HS-5 (cell line): ENCODE measurements at regions not wholly inside any gene's neighbourhood (a gene's known extent, or its start where the extent isn't known, plus 50 kb on each side); places are given as distances from the start of the nearest gene placed in this dataset.

Experiments
- DNase-seq: peaks from one replicate; pipeline ENCODE4 v3.0.0-alpha.2; 2012; ENCODE audit warnings: low read depth

DNA sequence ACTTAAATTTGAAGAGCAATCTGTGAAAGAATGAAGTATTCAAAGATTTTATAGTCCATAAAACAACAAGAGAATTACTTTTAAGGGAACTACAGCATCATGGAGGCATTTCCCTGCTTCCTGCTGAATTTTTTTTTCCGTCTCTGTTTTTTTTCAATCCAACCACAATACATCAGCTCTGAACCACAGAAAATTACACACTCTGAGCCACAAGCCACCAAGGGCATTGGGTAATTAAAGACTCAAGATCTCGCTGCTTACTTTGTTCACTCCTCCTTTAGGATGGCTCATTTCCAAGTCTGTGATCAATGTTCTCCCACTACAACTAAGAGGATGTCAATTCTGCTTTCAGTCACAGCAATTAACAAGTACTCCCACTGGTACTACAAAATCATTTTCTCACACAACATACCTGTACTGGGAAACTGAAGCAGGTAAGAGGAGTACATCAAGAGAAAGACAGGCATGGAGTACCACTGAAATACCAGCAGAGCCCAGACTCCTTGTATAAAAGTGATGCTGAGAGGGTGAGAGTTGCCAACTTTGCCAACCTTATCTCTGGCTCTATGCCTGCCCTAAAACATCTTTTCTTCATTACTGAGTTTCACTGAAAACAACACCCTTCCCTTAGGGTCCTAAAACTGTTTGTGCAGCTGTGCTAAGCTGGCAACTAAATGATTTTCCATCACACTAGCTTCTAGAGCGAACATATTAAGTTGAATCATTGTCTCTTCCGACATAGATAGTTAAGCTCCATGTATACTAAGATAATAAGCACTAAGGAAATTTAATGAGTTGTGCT is 105.8 kb upstream of the MAGEB18 start:
- no peak for DNase-seq

DNA sequence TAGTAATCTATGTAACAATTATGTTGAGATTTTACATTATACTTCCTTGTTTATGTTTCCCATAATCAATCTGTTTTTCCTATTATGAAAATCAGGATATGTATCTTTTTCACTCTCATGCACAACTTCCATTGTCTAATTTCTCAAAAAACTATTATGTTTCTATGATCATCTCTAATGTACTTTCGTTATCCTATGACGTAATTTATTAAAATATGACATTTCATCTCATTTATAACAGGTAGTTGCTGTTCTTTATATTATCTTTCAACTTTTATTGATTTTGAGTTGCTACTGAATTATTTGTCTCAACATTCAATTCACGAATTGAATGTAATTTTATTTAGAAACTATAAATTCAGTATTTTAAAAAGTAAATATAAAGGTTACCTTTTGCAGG is 100.8 kb upstream of the MAGEB18 start:
- no peak for DNase-seq

DNA sequence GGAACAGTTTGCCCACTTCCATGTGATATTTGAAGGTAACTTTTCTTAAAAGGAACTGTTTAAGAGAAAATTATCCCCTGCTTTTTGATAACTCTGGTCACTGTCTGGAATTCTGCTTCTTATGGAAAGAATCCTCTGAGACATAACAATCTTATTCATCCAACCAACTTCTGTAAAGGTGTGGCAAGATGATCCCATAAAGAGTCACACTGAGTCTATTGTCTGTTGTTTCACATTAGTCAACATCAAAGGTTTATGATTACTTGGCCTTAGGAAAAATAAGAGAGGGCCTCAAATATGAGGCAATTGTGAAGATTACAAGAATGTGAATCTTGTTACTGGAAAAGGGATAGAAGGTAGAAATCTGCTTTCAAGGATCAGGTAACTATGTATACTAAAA is 88.0 kb upstream of the MAGEB18 start:
- no peak for DNase-seq

DNA sequence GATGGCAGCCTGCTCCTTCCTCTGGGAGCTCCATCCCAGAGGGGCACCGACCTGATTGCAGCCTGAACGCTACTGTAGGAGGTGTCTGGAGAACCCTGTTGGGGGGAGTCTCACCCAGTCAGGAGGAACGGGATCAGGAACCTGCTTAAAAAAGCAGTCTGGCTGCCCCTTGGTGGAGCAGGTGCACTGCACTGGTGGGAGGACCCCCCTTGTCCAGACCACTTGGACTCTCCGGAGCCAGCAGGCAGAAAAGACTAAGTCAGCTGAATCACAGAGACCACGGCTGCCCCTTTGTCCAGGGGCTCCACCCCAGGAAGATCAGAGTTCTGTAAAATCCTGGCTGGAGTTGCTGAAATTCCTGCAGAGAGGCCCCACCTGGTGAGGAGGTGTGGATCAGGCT is 67.3 kb upstream of the MAGEB18 start:
- no peak for DNase-seq

DNA sequence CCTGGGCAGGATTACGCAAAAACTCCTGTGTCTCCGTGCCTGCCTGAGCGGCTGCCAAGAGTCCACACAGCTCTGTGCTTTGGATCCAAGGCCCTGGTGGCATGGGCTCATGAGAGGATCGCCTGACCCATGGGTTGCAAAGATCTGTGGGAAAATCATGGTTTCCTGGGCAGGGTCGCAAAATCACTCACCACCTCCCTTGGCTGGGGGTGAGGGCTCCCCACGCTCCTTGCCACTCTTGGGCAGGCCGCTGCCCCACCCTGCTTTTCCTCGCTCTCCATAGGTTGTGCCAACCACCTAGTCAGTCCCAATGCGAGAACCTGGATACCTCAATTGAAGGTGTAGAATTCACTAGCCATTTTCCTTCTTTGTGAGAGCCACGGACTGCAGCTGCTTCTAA is 66.5 kb upstream of the MAGEB18 start:
- no peak for DNase-seq

DNA sequence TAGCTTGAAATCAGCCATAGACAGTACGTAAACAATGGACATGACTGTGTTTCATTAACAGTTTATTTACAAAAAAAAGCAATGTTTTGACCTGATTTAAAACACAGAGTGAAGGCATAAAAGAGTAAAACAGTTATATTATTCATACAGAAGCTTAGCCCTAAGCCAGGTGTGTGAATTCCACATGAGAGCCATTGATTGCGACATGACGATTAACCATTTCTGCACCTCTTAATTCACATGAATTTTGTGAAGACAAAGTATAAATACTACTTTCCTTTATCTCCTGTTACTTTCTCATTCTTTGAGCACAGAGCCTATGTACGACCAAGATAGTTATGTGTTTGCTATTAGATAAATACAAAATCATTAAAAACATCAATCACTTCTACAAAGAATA is 55.0 kb upstream of the MAGEB18 start:
- no peak for DNase-seq
